ENCODE measurements at regions not wholly inside any gene's neighbourhood (a gene's known extent, or its start where the extent isn't known, plus 50 kb on each side); places are given as distances from the start of the nearest gene placed in this dataset.
"Not testable (repeated sequence)": the region's sequence is repeated elsewhere in the genome, so short reads cannot be mapped to it uniquely, and the experiment has no call there.

DNA sequence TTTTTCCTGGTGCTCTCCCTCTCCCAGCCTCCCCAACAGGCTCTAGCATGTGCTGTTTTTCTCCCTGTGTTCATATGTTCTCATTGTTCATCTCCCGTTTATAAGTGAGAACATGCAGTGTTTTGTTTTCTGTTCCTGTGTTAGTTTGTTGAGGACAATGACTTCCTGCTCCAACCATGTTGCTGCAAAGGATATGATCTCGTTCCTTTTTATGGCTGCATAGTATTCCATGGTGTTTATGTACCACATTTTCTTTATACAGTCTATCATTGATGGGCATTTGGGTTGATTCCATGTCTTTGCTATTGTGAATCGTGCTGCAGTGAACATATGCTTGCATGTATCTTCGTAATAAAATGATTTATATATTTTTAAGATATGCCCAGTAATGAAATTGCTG is 236.1 kb upstream of the HTR1E start:
- TF ChIP-seq, protein P1, sequence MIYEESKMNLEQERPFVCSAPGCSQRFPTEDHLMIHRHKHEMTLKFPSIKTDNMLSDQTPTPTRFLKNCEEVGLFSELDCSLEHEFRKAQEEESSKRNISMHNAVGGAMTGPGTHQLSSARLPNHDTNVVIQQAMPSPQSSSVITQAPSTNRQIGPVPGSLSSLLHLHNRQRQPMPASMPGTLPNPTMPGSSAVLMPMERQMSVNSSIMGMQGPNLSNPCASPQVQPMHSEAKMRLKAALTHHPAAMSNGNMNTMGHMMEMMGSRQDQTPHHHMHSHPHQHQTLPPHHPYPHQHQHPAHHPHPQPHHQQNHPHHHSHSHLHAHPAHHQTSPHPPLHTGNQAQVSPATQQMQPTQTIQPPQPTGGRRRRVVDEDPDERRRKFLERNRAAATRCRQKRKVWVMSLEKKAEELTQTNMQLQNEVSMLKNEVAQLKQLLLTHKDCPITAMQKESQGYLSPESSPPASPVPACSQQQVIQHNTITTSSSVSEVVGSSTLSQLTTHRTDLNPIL (CRISPR knock-in tag; IDR thresholded peaks at IDR 0.05; ENCODE audit: low read depth), result not testable (repeated sequence)
- TF ChIP-seq ZNF565 (CRISPR knock-in tag; conservative IDR thresholded peaks at IDR 0.05; ENCODE audit: low read depth); SNAI2 (CRISPR knock-in tag; IDR thresholded peaks at IDR 0.05); ZC3H10 (CRISPR knock-in tag; IDR thresholded peaks at IDR 0.05); CSDC2 (CRISPR knock-in tag; IDR thresholded peaks at IDR 0.05); ZFP30 (CRISPR knock-in tag; IDR thresholded peaks at IDR 0.05): not testable (repeated sequence)

Measured in SK-N-SH treated with all-trans-retinoic acid at 6 μM for 48 hours (cell line).